ENCODE measurements at regions not wholly inside any gene's neighbourhood (a gene's known extent, or its start where the extent isn't known, plus 50 kb on each side); places are given as distances from the start of the nearest gene placed in this dataset.

DNA sequence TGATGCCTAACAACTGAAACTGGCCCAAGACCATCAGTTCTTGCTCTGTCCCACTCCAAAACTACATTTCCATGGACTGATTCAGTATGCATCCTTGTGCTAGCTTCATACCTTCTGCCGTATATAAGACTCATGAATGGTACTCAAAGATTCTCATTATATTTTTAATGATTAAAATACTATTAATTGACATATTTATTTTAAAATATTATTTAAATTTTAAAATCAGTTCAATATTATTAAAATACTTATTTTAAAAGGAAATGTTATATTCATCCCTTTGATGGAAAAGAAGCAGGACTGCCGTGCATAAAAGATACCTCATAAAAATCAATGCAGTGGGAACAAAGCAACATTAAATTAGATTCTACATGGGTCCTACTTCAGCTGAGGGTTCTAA is 153.4 kb downstream of the AXIN2 start:
- Histone ChIP-seq H3K36me3 (no peaks in the 10 kb centered on the region), H3K4me3 (no peak overlapping the region), H3K27ac (no peak overlapping the region), H3K4me1 (no peaks in the 10 kb centered on the region), H3K9me3 (no peaks in the 10 kb centered on the region), H3K27me3 (no peaks in the 10 kb centered on the region)
- TF ChIP-seq POLR2A (IDR thresholded peaks at IDR 0.05) (no peak), POLR2AphosphoS5 (IDR thresholded peaks at IDR 0.05; ENCODE audit: insufficient read depth in 1 of 2, low read depth in 1 of 2) (no peak)
- TF ChIP-seq, protein P1, sequence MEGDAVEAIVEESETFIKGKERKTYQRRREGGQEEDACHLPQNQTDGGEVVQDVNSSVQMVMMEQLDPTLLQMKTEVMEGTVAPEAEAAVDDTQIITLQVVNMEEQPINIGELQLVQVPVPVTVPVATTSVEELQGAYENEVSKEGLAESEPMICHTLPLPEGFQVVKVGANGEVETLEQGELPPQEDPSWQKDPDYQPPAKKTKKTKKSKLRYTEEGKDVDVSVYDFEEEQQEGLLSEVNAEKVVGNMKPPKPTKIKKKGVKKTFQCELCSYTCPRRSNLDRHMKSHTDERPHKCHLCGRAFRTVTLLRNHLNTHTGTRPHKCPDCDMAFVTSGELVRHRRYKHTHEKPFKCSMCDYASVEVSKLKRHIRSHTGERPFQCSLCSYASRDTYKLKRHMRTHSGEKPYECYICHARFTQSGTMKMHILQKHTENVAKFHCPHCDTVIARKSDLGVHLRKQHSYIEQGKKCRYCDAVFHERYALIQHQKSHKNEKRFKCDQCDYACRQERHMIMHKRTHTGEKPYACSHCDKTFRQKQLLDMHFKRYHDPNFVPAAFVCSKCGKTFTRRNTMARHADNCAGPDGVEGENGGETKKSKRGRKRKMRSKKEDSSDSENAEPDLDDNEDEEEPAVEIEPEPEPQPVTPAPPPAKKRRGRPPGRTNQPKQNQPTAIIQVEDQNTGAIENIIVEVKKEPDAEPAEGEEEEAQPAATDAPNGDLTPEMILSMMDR (IDR thresholded peaks at IDR 0.05) = no peak
- intact Hi-C loops (cut with DNase I) = no loop called here
- no peak for DNase-seq (ENCODE audit: extremely low spot score in 2 of 2)

DNA sequence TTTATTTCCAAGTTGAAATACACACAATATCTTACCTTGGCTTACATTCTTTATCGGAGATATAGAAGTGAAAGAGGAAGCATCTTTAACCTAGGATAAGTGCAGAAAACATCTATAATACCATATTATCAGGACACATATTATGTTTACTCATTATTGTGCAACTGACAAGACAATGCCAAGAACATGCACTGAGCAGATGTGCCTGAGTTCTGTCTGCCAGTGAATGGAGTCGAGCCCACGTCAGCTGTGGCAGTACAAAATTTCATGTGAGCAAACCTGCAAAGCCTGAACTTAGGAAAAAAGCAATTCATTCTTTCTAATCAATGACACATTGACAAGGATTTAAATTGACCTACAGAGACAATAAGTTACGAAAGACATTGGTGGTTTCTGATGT is 154.4 kb downstream of the AXIN2 start:
- H3K9me3 ChIP-seq = no peaks in the 10 kb centered on the region
- no peak overlapping the region for H3K4me3 ChIP-seq
- intact Hi-C loops (cut with DNase I) = no loop called here
- H3K36me3 ChIP-seq = no peaks in the 10 kb centered on the region
- no peak for DNase-seq (ENCODE audit: extremely low spot score in 2 of 2)
- H3K27ac ChIP-seq = no peak overlapping the region
- H3K4me1 ChIP-seq = no peaks in the 10 kb centered on the region
- TF ChIP-seq, protein P1 (IDR thresholded peaks at IDR 0.05) = no peak
- no peak for TF ChIP-seq POLR2A (IDR thresholded peaks at IDR 0.05)
- no peak for TF ChIP-seq POLR2AphosphoS5 (IDR thresholded peaks at IDR 0.05; ENCODE audit: insufficient read depth in 1 of 2, low read depth in 1 of 2)
- H3K27me3 ChIP-seq = no peaks in the 10 kb centered on the region

DNA sequence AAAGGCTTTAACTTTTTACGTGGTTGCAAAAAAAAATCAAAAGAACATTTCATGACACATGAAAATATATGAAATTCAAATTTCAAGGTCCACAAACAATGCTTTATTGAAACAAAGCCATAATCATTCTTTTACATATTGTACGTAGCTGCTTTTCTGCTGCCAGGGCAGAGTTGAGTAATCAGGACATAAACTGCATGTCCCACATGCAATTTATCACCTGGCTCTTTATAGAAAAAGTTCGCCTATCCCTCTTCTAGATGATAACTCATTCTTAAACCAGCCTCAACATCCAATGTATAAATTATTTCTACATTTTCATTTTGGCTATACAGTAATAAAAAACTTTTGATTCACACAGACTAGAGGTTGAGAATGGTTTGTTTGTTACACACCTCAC is 154.9 kb downstream of the AXIN2 start:
- no peak for DNase-seq (ENCODE audit: extremely low spot score in 2 of 2)
- no peaks in the 10 kb centered on the region for H3K4me1 ChIP-seq
- no peaks in the 10 kb centered on the region for H3K9me3 ChIP-seq
- TF ChIP-seq POLR2AphosphoS5 (IDR thresholded peaks at IDR 0.05; ENCODE audit: insufficient read depth in 1 of 2, low read depth in 1 of 2) (no peak), POLR2A (IDR thresholded peaks at IDR 0.05) (no peak)
- TF ChIP-seq, protein P1 (IDR thresholded peaks at IDR 0.05) = no peak
- no peaks in the 10 kb centered on the region for H3K36me3 ChIP-seq
- no peaks in the 10 kb centered on the region for H3K27me3 ChIP-seq
- no peak overlapping the region for H3K27ac ChIP-seq
- H3K4me3 ChIP-seq = no peak overlapping the region
- intact Hi-C loops (cut with DNase I) = no loop called here

DNA sequence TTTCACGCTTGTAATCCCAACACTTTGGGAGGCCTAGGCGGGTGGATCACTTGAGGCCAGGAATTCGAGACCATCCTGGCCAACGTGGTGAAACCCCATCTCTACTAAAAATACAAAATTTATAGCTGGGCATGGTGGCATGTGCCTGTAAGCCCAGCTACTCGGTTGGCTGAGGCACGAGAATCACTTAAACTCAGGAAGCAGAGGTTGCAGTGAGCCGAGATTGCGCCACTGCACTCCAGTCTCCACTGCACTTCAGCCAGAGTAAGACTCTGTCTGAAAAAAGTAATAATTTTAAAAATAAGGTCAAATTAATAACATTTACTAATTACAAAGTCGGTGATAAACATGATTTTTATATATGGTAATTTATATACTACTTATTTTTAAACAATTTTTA is 155.9 kb downstream of the AXIN2 start:
- intact Hi-C loops (cut with DNase I) = no loop called here
- no peak for TF ChIP-seq POLR2AphosphoS5 (IDR thresholded peaks at IDR 0.05; ENCODE audit: insufficient read depth in 1 of 2, low read depth in 1 of 2)
- TF ChIP-seq, protein P1 (IDR thresholded peaks at IDR 0.05) = no peak
- TF ChIP-seq POLR2A (IDR thresholded peaks at IDR 0.05) = no peak

DNA sequence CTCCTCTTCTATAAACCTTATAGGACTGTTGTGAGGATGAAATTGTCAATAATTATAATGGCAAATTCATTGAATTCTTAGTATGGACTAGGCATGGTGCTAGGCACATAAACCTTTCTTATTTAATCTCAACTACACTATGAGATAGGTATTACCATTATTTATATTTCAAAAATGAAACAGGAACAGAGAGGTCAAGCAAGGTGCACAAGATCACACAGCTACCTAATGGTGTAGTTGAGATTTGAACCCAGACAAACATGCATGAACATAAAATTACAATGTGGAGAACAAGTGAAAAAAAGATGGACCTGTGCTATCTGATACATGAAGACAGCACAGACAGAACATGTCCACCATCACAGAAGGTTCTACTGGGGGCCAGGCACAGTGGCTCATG is 156.7 kb downstream of the AXIN2 start:
- no peaks in the 10 kb centered on the region for H3K4me1 ChIP-seq
- intact Hi-C loops (cut with DNase I) = no loop called here

More for the DNA sequence above, 155.9 kb downstream of the AXIN2 start:
- Histone ChIP-seq H3K4me1 (no peaks in the 10 kb centered on the region), H3K36me3 (no peaks in the 10 kb centered on the region), H3K4me3 (no peak overlapping the region), H3K27ac (no peak overlapping the region), H3K9me3 (no peaks in the 10 kb centered on the region), H3K27me3 (no peaks in the 10 kb centered on the region)
- DNase-seq (ENCODE audit: extremely low spot score in 2 of 2) = no peak

More for the DNA sequence above, 156.7 kb downstream of the AXIN2 start:
- no peak for TF ChIP-seq POLR2AphosphoS5 (IDR thresholded peaks at IDR 0.05; ENCODE audit: insufficient read depth in 1 of 2, low read depth in 1 of 2)
- TF ChIP-seq, protein P1 (IDR thresholded peaks at IDR 0.05) = no peak
- TF ChIP-seq POLR2A (IDR thresholded peaks at IDR 0.05) = no peak
- Histone ChIP-seq H3K36me3 (no peaks in the 10 kb centered on the region), H3K9me3 (no peaks in the 10 kb centered on the region), H3K27me3 (no peaks in the 10 kb centered on the region), H3K4me3 (no peak overlapping the region), H3K27ac (no peak overlapping the region)
- no peak for DNase-seq (ENCODE audit: extremely low spot score in 2 of 2)

Measured in vagina (tissue), 2 donors.